Cardiac muscle cell (in vitro differentiated cells and primary cell): ENCODE measurements at regions not wholly inside any gene's neighbourhood (a gene's known extent, or its start where the extent isn't known, plus 50 kb on each side); places are given as distances from the start of the nearest gene placed in this dataset.

Source experiments
- DNase-seq, 2 donors: peaks; one replicate each; pipeline versions ENCODE4 v3.0.0 to v3.0.0-alpha.2; 2010 to 2017; ENCODE audit warnings: low read depth in 1 of 2, low spot score in 1 of 2
- H3K27ac ChIP-seq: fragments of 200-600 bp; sonication (generic); 2 replicates; pipeline ENCODE4 v1.5.1; 2016
- H3K27me3 ChIP-seq: fragments of 200-600 bp; sonication (generic); 2 replicates; pipeline ENCODE4 v1.6.0; 2016; ENCODE audit warnings: control low read depth
- H3K36me3 ChIP-seq: fragments of 200-600 bp; sonication (generic); 2 replicates; pipeline ENCODE4 v1.5.1; 2016; ENCODE audit warnings: control low read depth
- H3K4me1 ChIP-seq: fragments of 200-600 bp; sonication (generic); 2 replicates; pipeline ENCODE4 v1.8.1; 2017; ENCODE audit warnings: low read depth, mild to moderate bottlenecking, mixed run types
- H3K4me3 ChIP-seq: fragments of 200-600 bp; sonication (generic); 2 replicates; pipeline ENCODE4 v1.5.1; 2016; ENCODE audit warnings: mild to moderate bottlenecking
- H3K9me3 ChIP-seq: fragments of 200-600 bp; sonication (generic); 2 replicates; pipeline ENCODE4 v1.5.1; 2017; ENCODE audit warnings: low read depth, mild to moderate bottlenecking, control low read depth
- CTCF ChIP-seq: IDR thresholded peaks from 2 replicates; pipeline ENCODE4 v1.5.1; 2012; ENCODE audit warnings: low read depth, mild to moderate bottlenecking, low read length

GRCh38 chr1:8166406-8166805 is 140.3 kb upstream of the ERRFI1 start:
- Histone ChIP-seq H3K4me3 (no peak overlapping the region), H3K9me3 (no peaks in the 10 kb centered on the region), H3K4me1 (no peaks in the 10 kb centered on the region), H3K27me3 (no peaks in the 10 kb centered on the region), H3K36me3 (no peaks in the 10 kb centered on the region), H3K27ac (no peak overlapping the region)
- no peak for TF ChIP-seq CTCF
- DNase-seq, result no peak

GRCh38 chr1:8165595-8166360 is 139.7 kb upstream of the ERRFI1 start:
- Histone ChIP-seq H3K36me3 (no peaks in the 10 kb centered on the region), H3K4me1 (no peaks in the 10 kb centered on the region), H3K9me3 (no peaks in the 10 kb centered on the region), H3K27me3 (no peaks in the 10 kb centered on the region), H3K27ac (no peak overlapping the region), H3K4me3 (no peak overlapping the region)
- no peak for DNase-seq
- TF ChIP-seq CTCF, result peak; percentile 28

- no peak for DNase-seq
- no peak for TF ChIP-seq CTCF
- no peaks in the 10 kb centered on the region for H3K27me3 ChIP-seq
- no peak overlapping the region for H3K27ac ChIP-seq
- H3K36me3 ChIP-seq, result no peaks in the 10 kb centered on the region
- H3K4me3 ChIP-seq, result no peak overlapping the region
- H3K4me1 ChIP-seq, result no peaks in the 10 kb centered on the region
- no peaks in the 10 kb centered on the region for H3K9me3 ChIP-seq
Measured at GRCh38 chr1:8164670-8165069, 138.6 kb upstream of the ERRFI1 start.

GRCh38 chr1:8163039-8163438 is 136.9 kb upstream of the ERRFI1 start:
- no peaks in the 10 kb centered on the region for H3K36me3 ChIP-seq
- H3K27ac ChIP-seq, result no peak overlapping the region
- no peaks in the 10 kb centered on the region for H3K9me3 ChIP-seq
- no peak for DNase-seq
- no peaks in the 10 kb centered on the region for H3K27me3 ChIP-seq
- H3K4me1 ChIP-seq, result no peaks in the 10 kb centered on the region
- no peak for TF ChIP-seq CTCF
- no peak overlapping the region for H3K4me3 ChIP-seq

- H3K9me3 ChIP-seq, result no peaks in the 10 kb centered on the region
- TF ChIP-seq CTCF, result no peak
- no peaks in the 10 kb centered on the region for H3K36me3 ChIP-seq
- no peak overlapping the region for H3K4me3 ChIP-seq
- no peaks in the 10 kb centered on the region for H3K4me1 ChIP-seq
- no peak for DNase-seq
- H3K27me3 ChIP-seq, result no peaks in the 10 kb centered on the region
- no peak overlapping the region for H3K27ac ChIP-seq
Measured at GRCh38 chr1:8162168-8162567, 136.1 kb upstream of the ERRFI1 start.
